Panc1 (cell line): ENCODE measurements at regions not wholly inside any gene's neighbourhood (a gene's known extent, or its start where the extent isn't known, plus 50 kb on each side); places are given as distances from the start of the nearest gene placed in this dataset.

Experiments
- ATAC-seq: fragments of 200-7000 bp; cut with Tn5 transposase; 2 replicates; pipeline ENCODE4 v1.9.1; 2020; ENCODE audit warnings: mild to moderate bottlenecking, moderate library complexity
- BruUV-seq: library from RNA; stranded (reverse); fragments of 400-500 nt; replicated peaks from 2 replicates; lab custom pipeline; 2021; lab: Mats Ljungman, UMichigan
- CTCF ChIA-PET: fragments of 300-600 bp; sonication (Branson Sonifier 250); formaldehyde crosslinking; loops from one replicate; lab custom pipeline; 2022; ENCODE audit warnings: antibody characterized with exemption; lab: Charles Lee
- POLR2A ChIA-PET: fragments of 300-600 bp; sonication (Branson Sonifier 250); formaldehyde crosslinking; loops from one replicate; lab custom pipeline; 2022; ENCODE audit warnings: antibody characterized with exemption; lab: Charles Lee
- DNase-seq: peaks from one replicate; pipeline ENCODE4 v3.0.0-alpha.2; 2010; ENCODE audit warnings: low read depth, low spot score
- H3K27ac ChIP-seq: 2 replicates; pipeline ENCODE4 v1.5.1; 2011; ENCODE audit warnings: mild to moderate bottlenecking, low read length, inconsistent platforms
- H3K27me3 ChIP-seq: fragments of 200-500 bp; sonication (Bioruptor generic); 2 replicates; pipeline ENCODE4 v1.6.0; 2014; ENCODE audit warnings: low read length, inconsistent platforms; ENCODE audit not compliant: control insufficient read depth, insufficient read depth
- H3K36me3 ChIP-seq: fragments of 200-500 bp; sonication (Bioruptor generic); 2 replicates; pipeline ENCODE4 v1.5.1; 2014; ENCODE audit warnings: inconsistent platforms, mild to moderate bottlenecking, low read length, moderate library complexity; ENCODE audit not compliant: control insufficient read depth, insufficient read depth
- H3K4me1 ChIP-seq: 2 replicates; pipeline ENCODE4 v1.5.1; 2011; ENCODE audit warnings: inconsistent platforms, mild to moderate bottlenecking, low read length, moderate library complexity; ENCODE audit not compliant: control insufficient read depth, insufficient read depth
- H3K4me3 ChIP-seq, 2 experiments: 2 replicates each; pipeline ENCODE4 v1.5.1; 2011 to 2012; ENCODE audit warnings: low read depth in 2 of 2, low read length in 2 of 2, mild to moderate bottlenecking in 2 of 2, inconsistent platforms in 1 of 2, moderate library complexity in 1 of 2
- H3K9me3 ChIP-seq: fragments of 200-500 bp; sonication (Bioruptor generic); 2 replicates; pipeline ENCODE4 v1.5.1; 2014; ENCODE audit warnings: low read depth, mild to moderate bottlenecking, inconsistent platforms, low read length, moderate library complexity; ENCODE audit not compliant: control insufficient read depth, insufficient read depth
- POLR2AphosphoS5 ChIP-seq: IDR thresholded peaks from 2 replicates; pipeline ENCODE4 v1.6.1; 2012; ENCODE audit warnings: mild to moderate bottlenecking, low read depth, low read length, moderate library complexity
- SIN3A ChIP-seq: IDR thresholded peaks from 2 replicates; pipeline ENCODE4 v1.6.1; 2012; ENCODE audit warnings: low read depth, mild to moderate bottlenecking, low read length, moderate library complexity, borderline replicate concordance; ENCODE audit not compliant: insufficient read depth
- TCF7L2 ChIP-seq: IDR thresholded peaks from 2 replicates; pipeline ENCODE4 v1.6.1; 2011; ENCODE audit warnings: mild to moderate bottlenecking, low read depth, low read length, inconsistent platforms
- in situ Hi-C: cut with HindIII; loops from 2 replicates; pipeline ENCODE4 v1.10.0; 2016; ENCODE audit warnings: low sequenced_read_pairs, low pct_unique_long_range_greater_than_20kb
- intact Hi-C: fragments of 100-400 bp; cut with micrococcal nuclease; formaldehyde crosslinking; loops from one replicate; pipeline ENCODE4 v1.10.0; 2022; ENCODE audit not compliant: unreplicated experiment
- TF ChIP-seq, protein P1 (sequence below): fragments of 450-650 bp; IDR thresholded peaks from 2 replicates; pipeline ENCODE4 v1.5.1; 2017; ENCODE audit warnings: mild to moderate bottlenecking
- TF ChIP-seq, protein P2 (sequence below), 2 experiments: IDR thresholded peaks; 2 replicates each; pipeline ENCODE4 v1.6.1; 2011 to 2012; ENCODE audit warnings: low read depth in 2 of 2, control low read depth in 1 of 2, low read length in 1 of 2, mild to moderate bottlenecking in 1 of 2, moderate library complexity in 1 of 2; ENCODE audit not compliant: insufficient read depth in 1 of 2

DNA sequence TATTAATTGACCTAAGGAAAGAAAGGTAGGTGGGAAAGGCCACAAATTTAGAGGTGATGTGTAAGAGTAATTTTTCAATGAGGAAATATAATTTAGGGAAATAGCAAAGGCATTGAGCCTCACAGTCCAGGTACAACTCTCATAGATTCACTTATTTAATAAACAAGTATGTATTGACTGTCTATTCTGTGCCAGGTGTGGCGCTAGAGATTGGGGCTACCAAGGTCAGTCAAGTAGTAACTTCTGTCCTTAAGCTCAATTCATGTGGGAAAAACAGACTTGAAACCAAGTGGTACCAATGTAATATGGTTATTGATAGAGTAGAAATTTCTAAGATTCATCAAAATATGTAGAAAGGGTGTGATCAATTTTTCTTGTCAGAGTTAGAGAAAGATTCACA is 257.5 kb downstream of the C4orf33 start:
- Histone ChIP-seq H3K27ac (no peak overlapping the region), H3K27me3 (no peaks in the 10 kb centered on the region), H3K4me3 (no peak overlapping the region), H3K9me3 (no peaks in the 10 kb centered on the region), H3K36me3 (no peaks in the 10 kb centered on the region), H3K4me1 (no peaks in the 10 kb centered on the region)
- TF ChIP-seq POLR2AphosphoS5 (no peak), SIN3A (no peak), TCF7L2 (no peak)
- TF ChIP-seq, protein P1, sequence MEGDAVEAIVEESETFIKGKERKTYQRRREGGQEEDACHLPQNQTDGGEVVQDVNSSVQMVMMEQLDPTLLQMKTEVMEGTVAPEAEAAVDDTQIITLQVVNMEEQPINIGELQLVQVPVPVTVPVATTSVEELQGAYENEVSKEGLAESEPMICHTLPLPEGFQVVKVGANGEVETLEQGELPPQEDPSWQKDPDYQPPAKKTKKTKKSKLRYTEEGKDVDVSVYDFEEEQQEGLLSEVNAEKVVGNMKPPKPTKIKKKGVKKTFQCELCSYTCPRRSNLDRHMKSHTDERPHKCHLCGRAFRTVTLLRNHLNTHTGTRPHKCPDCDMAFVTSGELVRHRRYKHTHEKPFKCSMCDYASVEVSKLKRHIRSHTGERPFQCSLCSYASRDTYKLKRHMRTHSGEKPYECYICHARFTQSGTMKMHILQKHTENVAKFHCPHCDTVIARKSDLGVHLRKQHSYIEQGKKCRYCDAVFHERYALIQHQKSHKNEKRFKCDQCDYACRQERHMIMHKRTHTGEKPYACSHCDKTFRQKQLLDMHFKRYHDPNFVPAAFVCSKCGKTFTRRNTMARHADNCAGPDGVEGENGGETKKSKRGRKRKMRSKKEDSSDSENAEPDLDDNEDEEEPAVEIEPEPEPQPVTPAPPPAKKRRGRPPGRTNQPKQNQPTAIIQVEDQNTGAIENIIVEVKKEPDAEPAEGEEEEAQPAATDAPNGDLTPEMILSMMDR: no peak
- TF ChIP-seq, protein P2, sequence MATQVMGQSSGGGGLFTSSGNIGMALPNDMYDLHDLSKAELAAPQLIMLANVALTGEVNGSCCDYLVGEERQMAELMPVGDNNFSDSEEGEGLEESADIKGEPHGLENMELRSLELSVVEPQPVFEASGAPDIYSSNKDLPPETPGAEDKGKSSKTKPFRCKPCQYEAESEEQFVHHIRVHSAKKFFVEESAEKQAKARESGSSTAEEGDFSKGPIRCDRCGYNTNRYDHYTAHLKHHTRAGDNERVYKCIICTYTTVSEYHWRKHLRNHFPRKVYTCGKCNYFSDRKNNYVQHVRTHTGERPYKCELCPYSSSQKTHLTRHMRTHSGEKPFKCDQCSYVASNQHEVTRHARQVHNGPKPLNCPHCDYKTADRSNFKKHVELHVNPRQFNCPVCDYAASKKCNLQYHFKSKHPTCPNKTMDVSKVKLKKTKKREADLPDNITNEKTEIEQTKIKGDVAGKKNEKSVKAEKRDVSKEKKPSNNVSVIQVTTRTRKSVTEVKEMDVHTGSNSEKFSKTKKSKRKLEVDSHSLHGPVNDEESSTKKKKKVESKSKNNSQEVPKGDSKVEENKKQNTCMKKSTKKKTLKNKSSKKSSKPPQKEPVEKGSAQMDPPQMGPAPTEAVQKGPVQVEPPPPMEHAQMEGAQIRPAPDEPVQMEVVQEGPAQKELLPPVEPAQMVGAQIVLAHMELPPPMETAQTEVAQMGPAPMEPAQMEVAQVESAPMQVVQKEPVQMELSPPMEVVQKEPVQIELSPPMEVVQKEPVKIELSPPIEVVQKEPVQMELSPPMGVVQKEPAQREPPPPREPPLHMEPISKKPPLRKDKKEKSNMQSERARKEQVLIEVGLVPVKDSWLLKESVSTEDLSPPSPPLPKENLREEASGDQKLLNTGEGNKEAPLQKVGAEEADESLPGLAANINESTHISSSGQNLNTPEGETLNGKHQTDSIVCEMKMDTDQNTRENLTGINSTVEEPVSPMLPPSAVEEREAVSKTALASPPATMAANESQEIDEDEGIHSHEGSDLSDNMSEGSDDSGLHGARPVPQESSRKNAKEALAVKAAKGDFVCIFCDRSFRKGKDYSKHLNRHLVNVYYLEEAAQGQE (IDR thresholded peaks at IDR 0.05; ENCODE audit: insufficient read depth in 1 of 2, low read depth in 2 of 2, low read length in 1 of 2): no peak
- no peak for ATAC-seq
- intact Hi-C loops (no loop called here), in situ Hi-C loops (no loop called here)
- no TSS peak for BruUV-seq
- ChIA-PET POLR2A (no interaction called here), CTCF (no interaction called here)
- DNase-seq: no peak

DNA sequence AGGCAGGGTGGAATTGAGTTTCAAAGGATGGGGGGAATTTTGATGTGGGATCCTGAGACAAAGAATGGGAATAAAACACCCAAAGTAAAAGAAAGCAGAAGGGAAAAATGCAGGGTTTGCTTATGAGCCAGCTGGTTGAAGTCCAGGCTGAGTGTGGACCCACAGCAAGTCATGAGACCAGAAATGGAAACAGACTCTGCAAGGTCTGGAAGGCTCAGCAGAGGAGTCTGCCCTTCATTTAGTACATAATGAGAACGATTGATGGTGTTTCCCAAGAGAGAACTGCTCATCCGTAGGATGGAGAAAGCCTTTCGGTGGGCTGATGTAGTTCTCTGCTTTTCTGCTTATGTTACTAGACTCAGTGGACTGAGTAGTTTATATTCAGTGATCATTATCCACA is 259.1 kb downstream of the C4orf33 start:
- intact Hi-C loops: no loop called here
- Histone ChIP-seq H3K9me3 (no peaks in the 10 kb centered on the region), H3K4me1 (no peaks in the 10 kb centered on the region), H3K36me3 (no peaks in the 10 kb centered on the region), H3K27ac (no peak overlapping the region), H3K4me3 (no peak overlapping the region), H3K27me3 (no peaks in the 10 kb centered on the region)
- TF ChIP-seq TCF7L2 (no peak), POLR2AphosphoS5 (no peak), SIN3A (no peak)
- TF ChIP-seq, protein P1: no peak
- TF ChIP-seq, protein P2 (IDR thresholded peaks at IDR 0.05; ENCODE audit: insufficient read depth in 1 of 2, low read depth in 2 of 2, low read length in 1 of 2): no peak
- no TSS peak for BruUV-seq
- no peak for ATAC-seq
- CTCF ChIA-PET: no interaction called here
- DNase-seq: no peak
- in situ Hi-C loops: no loop called here
- POLR2A ChIA-PET: no interaction called here
